ENCODE measurements at regions not wholly inside any gene's neighbourhood (a gene's known extent, or its start where the extent isn't known, plus 50 kb on each side); places are given as distances from the start of the nearest gene placed in this dataset.

GRCh38 chrX:106341823-106342222 is 173.7 kb downstream of the PWWP3B start:
- TF ChIP-seq EZH2phosphoT487 (IDR thresholded peaks at IDR 0.05; ENCODE audit: borderline replicate concordance): no peak
- no peak for TF ChIP-seq CTCF (conservative IDR thresholded peaks at IDR 0.05; ENCODE audit: low read length)
- H3K79me2 ChIP-seq (ENCODE audit: insufficient read depth, low read length): no peaks in the 10 kb centered on the region
- H3K4me3 ChIP-seq (ENCODE audit: low read length, poor library complexity, severe bottlenecking): no peak overlapping the region
- H3K4me1 ChIP-seq (ENCODE audit: insufficient read depth, low read length, poor library complexity, severe bottlenecking): no peaks in the 10 kb centered on the region
- H3K9me3 ChIP-seq (ENCODE audit: insufficient read depth, low read depth, low read length): no peaks in the 10 kb centered on the region
- H2AFZ ChIP-seq (ENCODE audit: low read length): no peak overlapping the region
- H3K4me2 ChIP-seq (ENCODE audit: low read depth, low read length, poor library complexity, severe bottlenecking): no peak overlapping the region
- H3K36me3 ChIP-seq (ENCODE audit: insufficient read depth, low read length): no peaks in the 10 kb centered on the region
- H3K9ac ChIP-seq (ENCODE audit: low read depth, low read length, poor library complexity, severe bottlenecking): no peak overlapping the region
- no peaks in the 10 kb centered on the region for H3K27me3 ChIP-seq (ENCODE audit: insufficient read depth, low read length, poor library complexity, severe bottlenecking)
- no peaks in the 10 kb centered on the region for H3K9me2 ChIP-seq (replicated peaks; ENCODE audit: low read depth, low read length)
- no peaks in the 10 kb centered on the region for H3F3A ChIP-seq (ENCODE audit: low read depth)
- no peaks in the 10 kb centered on the region for H4K20me1 ChIP-seq (ENCODE audit: insufficient read depth, low read length, poor library complexity, severe bottlenecking)

- Histone ChIP-seq H3K9me3 (ENCODE audit: insufficient read depth, low read depth, low read length) (no peaks in the 10 kb centered on the region), H3K79me2 (ENCODE audit: insufficient read depth, low read length) (no peaks in the 10 kb centered on the region), H3K27me3 (ENCODE audit: insufficient read depth, low read length, poor library complexity, severe bottlenecking) (no peaks in the 10 kb centered on the region), H3K4me2 (ENCODE audit: low read depth, low read length, poor library complexity, severe bottlenecking) (no peak overlapping the region), H3K4me1 (ENCODE audit: insufficient read depth, low read length, poor library complexity, severe bottlenecking) (no peaks in the 10 kb centered on the region), H4K20me1 (ENCODE audit: insufficient read depth, low read length, poor library complexity, severe bottlenecking) (no peaks in the 10 kb centered on the region), H3K9ac (ENCODE audit: low read depth, low read length, poor library complexity, severe bottlenecking) (no peak overlapping the region), H3K36me3 (ENCODE audit: insufficient read depth, low read length) (no peaks in the 10 kb centered on the region), H3K4me3 (ENCODE audit: low read length, poor library complexity, severe bottlenecking) (no peak overlapping the region), H3K9me2 (replicated peaks; ENCODE audit: low read depth, low read length) (no peaks in the 10 kb centered on the region), H2AFZ (ENCODE audit: low read length) (no peak overlapping the region), H3F3A (ENCODE audit: low read depth) (no peaks in the 10 kb centered on the region)
- TF ChIP-seq CTCF (conservative IDR thresholded peaks at IDR 0.05; ENCODE audit: low read length): no peak
- no peak for TF ChIP-seq EZH2phosphoT487 (IDR thresholded peaks at IDR 0.05; ENCODE audit: borderline replicate concordance)
These were observed 188.5 kb downstream of the PWWP3B start for GRCh38 chrX:106356580-106356979.

- Histone ChIP-seq H2AFZ (ENCODE audit: low read length) (no peak overlapping the region), H3K9me3 (ENCODE audit: insufficient read depth, low read depth, low read length) (no peaks in the 10 kb centered on the region), H3F3A (ENCODE audit: low read depth) (no peaks in the 10 kb centered on the region), H3K27me3 (ENCODE audit: insufficient read depth, low read length, poor library complexity, severe bottlenecking) (no peaks in the 10 kb centered on the region), H3K79me2 (ENCODE audit: insufficient read depth, low read length) (no peaks in the 10 kb centered on the region), H3K9me2 (replicated peaks; ENCODE audit: low read depth, low read length) (no peaks in the 10 kb centered on the region), H3K4me3 (ENCODE audit: low read length, poor library complexity, severe bottlenecking) (no peak overlapping the region), H3K36me3 (ENCODE audit: insufficient read depth, low read length) (no peaks in the 10 kb centered on the region), H3K9ac (ENCODE audit: low read depth, low read length, poor library complexity, severe bottlenecking) (no peak overlapping the region), H3K4me2 (ENCODE audit: low read depth, low read length, poor library complexity, severe bottlenecking) (no peak overlapping the region), H4K20me1 (ENCODE audit: insufficient read depth, low read length, poor library complexity, severe bottlenecking) (no peaks in the 10 kb centered on the region), H3K4me1 (ENCODE audit: insufficient read depth, low read length, poor library complexity, severe bottlenecking) (no peaks in the 10 kb centered on the region)
- no peak for TF ChIP-seq CTCF (conservative IDR thresholded peaks at IDR 0.05; ENCODE audit: low read length)
- no peak for TF ChIP-seq EZH2phosphoT487 (IDR thresholded peaks at IDR 0.05; ENCODE audit: borderline replicate concordance)
These were observed 195.1 kb downstream of the PWWP3B start for GRCh38 chrX:106363214-106363613.

Measured in Loucy (cell line).